ENCODE measurements at regions not wholly inside any gene's neighbourhood (a gene's known extent, or its start where the extent isn't known, plus 50 kb on each side); places are given as distances from the start of the nearest gene placed in this dataset.

- no peak for TF ChIP-seq EP300 (IDR thresholded peaks at IDR 0.05)
- no peak for TF ChIP-seq POLR2A (IDR thresholded peaks at IDR 0.05)
- TF ChIP-seq, protein P1, sequence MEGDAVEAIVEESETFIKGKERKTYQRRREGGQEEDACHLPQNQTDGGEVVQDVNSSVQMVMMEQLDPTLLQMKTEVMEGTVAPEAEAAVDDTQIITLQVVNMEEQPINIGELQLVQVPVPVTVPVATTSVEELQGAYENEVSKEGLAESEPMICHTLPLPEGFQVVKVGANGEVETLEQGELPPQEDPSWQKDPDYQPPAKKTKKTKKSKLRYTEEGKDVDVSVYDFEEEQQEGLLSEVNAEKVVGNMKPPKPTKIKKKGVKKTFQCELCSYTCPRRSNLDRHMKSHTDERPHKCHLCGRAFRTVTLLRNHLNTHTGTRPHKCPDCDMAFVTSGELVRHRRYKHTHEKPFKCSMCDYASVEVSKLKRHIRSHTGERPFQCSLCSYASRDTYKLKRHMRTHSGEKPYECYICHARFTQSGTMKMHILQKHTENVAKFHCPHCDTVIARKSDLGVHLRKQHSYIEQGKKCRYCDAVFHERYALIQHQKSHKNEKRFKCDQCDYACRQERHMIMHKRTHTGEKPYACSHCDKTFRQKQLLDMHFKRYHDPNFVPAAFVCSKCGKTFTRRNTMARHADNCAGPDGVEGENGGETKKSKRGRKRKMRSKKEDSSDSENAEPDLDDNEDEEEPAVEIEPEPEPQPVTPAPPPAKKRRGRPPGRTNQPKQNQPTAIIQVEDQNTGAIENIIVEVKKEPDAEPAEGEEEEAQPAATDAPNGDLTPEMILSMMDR (IDR thresholded peaks at IDR 0.05): no peak
- no peak for TF ChIP-seq POLR2AphosphoS5 (IDR thresholded peaks at IDR 0.05)
- intact Hi-C loops (cut with DNase I; ENCODE audit: low total_unique reads): no loop called here
- Histone ChIP-seq H3K36me3 (no peaks in the 10 kb centered on the region), H3K27me3 (no peaks in the 10 kb centered on the region), H3K9me3 (no peaks in the 10 kb centered on the region), H3K4me1 (no peaks in the 10 kb centered on the region), H3K27ac (no peak overlapping the region), H3K4me3 (no peak overlapping the region)
- WGBS, 5 donors: 92 to 96% (median 94%) methylated on average over 5 of the region's 5 CpGs
- no peak for DNase-seq
Measured at GRCh38 chr1:62917314-62917713, 133.4 kb downstream of the ATG4C start.

- Histone ChIP-seq H3K27ac (no peak overlapping the region), H3K9me3 (peaks cover 0 to 5% (median under 1%) of the 10 kb centered on the region in 4 donors), H3K4me3 (no peak overlapping the region), H3K4me1 (no peaks in the 10 kb centered on the region), H3K27me3 (no peaks in the 10 kb centered on the region), H3K36me3 (no peaks in the 10 kb centered on the region)
- intact Hi-C loops (cut with DNase I; ENCODE audit: low total_unique reads): no loop called here
- WGBS, 5 donors: 37 to 60% (median 54%) methylated on average over 10 of the region's 10 CpGs
- DNase-seq: no peak
- no peak for TF ChIP-seq POLR2A (IDR thresholded peaks at IDR 0.05)
- TF ChIP-seq EP300 (IDR thresholded peaks at IDR 0.05): no peak
- TF ChIP-seq POLR2AphosphoS5 (IDR thresholded peaks at IDR 0.05): no peak
- TF ChIP-seq, protein P1 (IDR thresholded peaks at IDR 0.05): no peak
Measured at GRCh38 chr1:62917805-62918204, 133.9 kb downstream of the ATG4C start.

DNA sequence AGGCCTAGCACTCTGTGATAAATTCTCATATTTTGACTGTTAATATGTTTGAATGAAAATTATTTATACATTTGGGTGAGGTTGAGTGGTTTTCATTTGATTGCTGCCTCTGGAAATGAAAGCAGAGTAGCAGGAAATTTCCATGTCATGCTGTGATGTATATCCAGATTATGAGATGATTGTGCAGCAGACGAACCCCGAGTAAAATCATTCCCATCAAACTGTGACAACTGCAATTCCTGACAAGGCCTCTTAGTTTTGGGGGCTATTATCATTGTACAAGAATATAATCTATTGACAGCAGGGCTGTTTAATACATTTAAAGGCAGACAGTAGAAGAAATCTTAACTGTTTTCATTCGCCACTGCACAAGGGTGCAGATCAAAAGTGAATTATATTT, 134.8 kb downstream of the ATG4C start:
- Histone ChIP-seq H3K4me3 (no peak overlapping the region), H3K27ac (no peak overlapping the region), H3K9me3 (peaks cover 0 to 9% (median 4%) of the 10 kb centered on the region in 4 donors), H3K36me3 (no peaks in the 10 kb centered on the region), H3K27me3 (no peaks in the 10 kb centered on the region), H3K4me1 (no peaks in the 10 kb centered on the region)
- TF ChIP-seq POLR2A (IDR thresholded peaks at IDR 0.05): no peak
- no peak for TF ChIP-seq POLR2AphosphoS5 (IDR thresholded peaks at IDR 0.05)
- TF ChIP-seq, protein P1 (IDR thresholded peaks at IDR 0.05): no peak
- TF ChIP-seq EP300 (IDR thresholded peaks at IDR 0.05): no peak
- intact Hi-C loops (cut with DNase I; ENCODE audit: low total_unique reads): no loop called here
- DNase-seq: no peak
- 66 to 82% (median 73%) methylated on average over 3 of the region's 3 CpGs for WGBS, 5 donors

GRCh38 chr1:62922006-62922405, 138.1 kb downstream of the ATG4C start:
- H3K36me3 ChIP-seq: no peaks in the 10 kb centered on the region
- H3K4me1 ChIP-seq: no peaks in the 10 kb centered on the region
- H3K27me3 ChIP-seq: no peaks in the 10 kb centered on the region
- DNase-seq: no peak
- H3K9me3 ChIP-seq: peaks cover 0 to 9% (median 5%) of the 10 kb centered on the region in 4 donors
- no peak overlapping the region for H3K4me3 ChIP-seq
- intact Hi-C loops (cut with DNase I; ENCODE audit: low total_unique reads): no loop called here
- TF ChIP-seq EP300 (IDR thresholded peaks at IDR 0.05) (no peak), POLR2AphosphoS5 (IDR thresholded peaks at IDR 0.05) (no peak), POLR2A (IDR thresholded peaks at IDR 0.05) (no peak)
- TF ChIP-seq, protein P1 (IDR thresholded peaks at IDR 0.05): no peak
- 61 to 97% (median 79%) methylated on average over 1 of the region's 1 CpG for WGBS, 5 donors
- no peak overlapping the region for H3K27ac ChIP-seq
